GM23338 (cell line): ENCODE measurements at regions not wholly inside any gene's neighbourhood (a gene's known extent, or its start where the extent isn't known, plus 50 kb on each side); places are given as distances from the start of the nearest gene placed in this dataset.
A peak's percentile ranks its signal among the peaks of the same experiment; 100 is the strongest.

Experiments
- ATAC-seq: fragments of 200-7000 bp; cut with Tn5 transposase; 3 replicates; pipeline ENCODE4 v1.9.1; 2020
- DNase-seq: peaks from one replicate; pipeline ENCODE4 v3.0.0-alpha.2; 2015; ENCODE audit warnings: low spot score
- H2AFZ ChIP-seq: fragments of 200-600 bp; sonication (generic); 2 replicates; pipeline ENCODE4 v1.8.0; 2016; ENCODE audit warnings: antibody characterized with exemption, mild to moderate bottlenecking, moderate library complexity
- H3F3A ChIP-seq: fragments of 200-600 bp; sonication (generic); replicated peaks from 2 replicates; pipeline ENCODE4 v1.8.0; 2017; ENCODE audit warnings: antibody characterized with exemption, mixed run types, low read depth
- H3K27ac ChIP-seq: fragments of 200-600 bp; sonication (generic); 2 replicates; pipeline ENCODE4 v1.6.1; 2016; ENCODE audit warnings: low read depth
- H3K27me3 ChIP-seq: fragments of 200-600 bp; sonication (generic); 2 replicates; pipeline ENCODE4 v1.8.0; 2016; ENCODE audit warnings: mild to moderate bottlenecking, mixed run types, moderate library complexity; ENCODE audit not compliant: insufficient read depth
- H3K36me3 ChIP-seq: fragments of 200-600 bp; sonication (generic); 2 replicates; pipeline ENCODE4 v1.8.0; 2016; ENCODE audit warnings: mild to moderate bottlenecking; ENCODE audit not compliant: insufficient read depth
- H3K4me1 ChIP-seq: fragments of 200-600 bp; sonication (generic); 2 replicates; pipeline ENCODE4 v1.8.0; 2016; ENCODE audit warnings: mild to moderate bottlenecking, moderate library complexity; ENCODE audit not compliant: insufficient read depth
- H3K4me2 ChIP-seq: fragments of 200-600 bp; sonication (generic); 2 replicates; pipeline ENCODE4 v1.7.1; 2017; ENCODE audit warnings: mixed run types
- H3K4me3 ChIP-seq: fragments of 200-600 bp; sonication (generic); 2 replicates; pipeline ENCODE4 v1.6.1; 2016; ENCODE audit warnings: mixed run types
- H3K79me2 ChIP-seq: fragments of 200-600 bp; sonication (generic); replicated peaks from 2 replicates; pipeline ENCODE4 v1.8.0; 2017; ENCODE audit warnings: mild to moderate bottlenecking; ENCODE audit not compliant: insufficient read depth
- H3K9me2 ChIP-seq: fragments of 200-600 bp; sonication (generic); 2 replicates; pipeline ENCODE4 v1.8.0; 2017; ENCODE audit not compliant: insufficient read depth
- H4K20me1 ChIP-seq: fragments of 200-600 bp; sonication (generic); replicated peaks from 2 replicates; pipeline ENCODE4 v1.8.0; 2017; ENCODE audit warnings: mild to moderate bottlenecking; ENCODE audit not compliant: insufficient read depth
- H3K27ac Mint-ChIP-seq: 2 replicates; pipeline ENCODE4 v1.8.0; 2020; ENCODE audit warnings: inconsistent platforms, mild to moderate bottlenecking, moderate library complexity, mixed read lengths
- H3K27me3 Mint-ChIP-seq: 3 replicates; pipeline ENCODE4 v1.8.0; 2022; ENCODE audit warnings: low read depth, mild to moderate bottlenecking, moderate library complexity, mixed read lengths, inconsistent platforms; ENCODE audit not compliant: insufficient read depth, poor library complexity
- H3K36me3 Mint-ChIP-seq: 3 replicates; pipeline ENCODE4 v1.8.0; 2021; ENCODE audit warnings: low read depth, mild to moderate bottlenecking, inconsistent platforms, moderate library complexity, mixed read lengths
- H3K4me1 Mint-ChIP-seq: 3 replicates; pipeline ENCODE4 v1.8.0; 2020; ENCODE audit warnings: mild to moderate bottlenecking, inconsistent platforms, mixed read lengths
- H3K4me3 Mint-ChIP-seq: 3 replicates; pipeline ENCODE4 v1.8.0; 2021; ENCODE audit warnings: moderate library complexity, mild to moderate bottlenecking, inconsistent platforms, mixed read lengths
- H3K9me3 Mint-ChIP-seq: 3 replicates; pipeline ENCODE4 v1.8.0; 2020; ENCODE audit warnings: moderate library complexity, mild to moderate bottlenecking, inconsistent platforms, mixed read lengths
- CREB1 ChIP-seq: fragments of 250-450 bp; sonication (Bioruptor Pico); IDR thresholded peaks from 2 replicates; pipeline ENCODE4 v1.5.0; 2020; ENCODE audit warnings: low read depth, mild to moderate bottlenecking, moderate library complexity
- JUNB ChIP-seq: IDR thresholded peaks from one replicate; pipeline ENCODE4 v1.6.1; 2016; ENCODE audit warnings: antibody characterized with exemption; ENCODE audit not compliant: unreplicated experiment
- NANOG ChIP-seq: IDR thresholded peaks from 2 replicates; pipeline ENCODE4 v1.6.1; 2016; ENCODE audit warnings: antibody characterized with exemption, borderline replicate concordance
- POLR2AphosphoS5 ChIP-seq: IDR thresholded peaks from 2 replicates; pipeline ENCODE4 v1.6.1; 2016; ENCODE audit warnings: antibody characterized with exemption, low read depth
- REST ChIP-seq: IDR thresholded peaks from one replicate; pipeline ENCODE4 v1.6.1; 2018; ENCODE audit warnings: antibody characterized with exemption; ENCODE audit not compliant: unreplicated experiment
- ZNF114 ChIP-seq: fragments of 250-450 bp; sonication (Bioruptor Pico); IDR thresholded peaks from 2 replicates; pipeline ENCODE4 v1.5.0; 2020; ENCODE audit warnings: mild to moderate bottlenecking, moderate library complexity
- ZNF331 ChIP-seq: fragments of 250-450 bp; sonication (Bioruptor Pico); IDR thresholded peaks from 2 replicates; pipeline ENCODE4 v1.5.0; 2020; ENCODE audit warnings: low read depth, mild to moderate bottlenecking, moderate library complexity
- ZNF462 ChIP-seq: fragments of 250-450 bp; sonication (Bioruptor Pico); IDR thresholded peaks from 2 replicates; pipeline ENCODE4 v1.5.0; 2020; ENCODE audit warnings: mild to moderate bottlenecking, moderate library complexity
- TF ChIP-seq, protein P1 (sequence below): IDR thresholded peaks from 2 replicates; pipeline ENCODE4 v1.6.1; 2016; ENCODE audit warnings: antibody characterized with exemption

- TF ChIP-seq ZNF462 (CRISPR knock-in tag) = no peak
- no peak for TF ChIP-seq NANOG
- TF ChIP-seq JUNB = no peak
- TF ChIP-seq, protein P1, sequence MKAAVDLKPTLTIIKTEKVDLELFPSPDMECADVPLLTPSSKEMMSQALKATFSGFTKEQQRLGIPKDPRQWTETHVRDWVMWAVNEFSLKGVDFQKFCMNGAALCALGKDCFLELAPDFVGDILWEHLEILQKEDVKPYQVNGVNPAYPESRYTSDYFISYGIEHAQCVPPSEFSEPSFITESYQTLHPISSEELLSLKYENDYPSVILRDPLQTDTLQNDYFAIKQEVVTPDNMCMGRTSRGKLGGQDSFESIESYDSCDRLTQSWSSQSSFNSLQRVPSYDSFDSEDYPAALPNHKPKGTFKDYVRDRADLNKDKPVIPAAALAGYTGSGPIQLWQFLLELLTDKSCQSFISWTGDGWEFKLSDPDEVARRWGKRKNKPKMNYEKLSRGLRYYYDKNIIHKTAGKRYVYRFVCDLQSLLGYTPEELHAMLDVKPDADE = no peak
Measured at GRCh38 chr4:22103768-22104167, 155.2 kb upstream of the KCNIP4 start (continued).

DNA sequence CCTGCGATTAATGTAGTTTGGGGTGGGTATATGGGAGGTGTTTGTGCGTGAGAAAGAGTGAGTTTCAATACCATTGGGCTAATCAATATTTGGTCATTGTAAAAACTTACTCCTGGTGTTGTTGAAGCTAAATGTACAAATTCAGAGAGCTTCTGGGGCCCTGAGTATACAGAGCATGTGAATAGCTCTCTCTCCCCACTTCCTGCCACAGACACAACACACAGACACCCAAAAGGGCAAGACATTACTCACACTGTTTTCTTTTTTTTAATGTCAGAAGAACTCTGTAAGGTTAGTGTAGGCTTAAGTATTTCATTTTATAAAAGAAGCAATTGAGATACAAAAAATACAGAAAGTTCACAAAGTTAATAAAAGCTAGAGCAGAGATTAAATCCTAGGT, 151.3 kb upstream of the KCNIP4 start:
- Histone ChIP-seq H3K4me1 (no peaks in the 10 kb centered on the region), H4K20me1 (no peaks in the 10 kb centered on the region), H3F3A (no peaks in the 10 kb centered on the region), H3K79me2 (no peaks in the 10 kb centered on the region), H3K4me3 (no peak overlapping the region), H3K4me2 (no peak overlapping the region), H3K9me2 (peaks cover 3% of the 10 kb centered on the region; the same call in 1 of the 2 replicates), H2AFZ (no peak overlapping the region), H3K27ac (no peak overlapping the region), H3K27me3 (no peaks in the 10 kb centered on the region), H3K36me3 (no peaks in the 10 kb centered on the region)
- H3K36me3 Mint-ChIP-seq = no peaks in the 10 kb centered on the region
- no peak for DNase-seq
- H3K27me3 Mint-ChIP-seq = peaks cover 3% of the 10 kb centered on the region
- no peak for ATAC-seq
- H3K9me3 Mint-ChIP-seq = no peaks in the 10 kb centered on the region
- H3K27ac Mint-ChIP-seq = peak overlapping the region; percentile 24; the same call in 1 of the 2 replicates
- H3K4me1 Mint-ChIP-seq = no peaks in the 10 kb centered on the region; the same call in 2 of the 3 replicates
- H3K4me3 Mint-ChIP-seq = no peak overlapping the region
- no peak for TF ChIP-seq CREB1 (CRISPR knock-in tag)
- no peak for TF ChIP-seq POLR2AphosphoS5
- no peak for TF ChIP-seq NANOG
- no peak for TF ChIP-seq ZNF114
- no peak for TF ChIP-seq ZNF331 (CRISPR knock-in tag)
- TF ChIP-seq REST = no peak
